ENCODE measurements at regions not wholly inside any gene's neighbourhood (a gene's known extent, or its start where the extent isn't known, plus 50 kb on each side); places are given as distances from the start of the nearest gene placed in this dataset.

DNA sequence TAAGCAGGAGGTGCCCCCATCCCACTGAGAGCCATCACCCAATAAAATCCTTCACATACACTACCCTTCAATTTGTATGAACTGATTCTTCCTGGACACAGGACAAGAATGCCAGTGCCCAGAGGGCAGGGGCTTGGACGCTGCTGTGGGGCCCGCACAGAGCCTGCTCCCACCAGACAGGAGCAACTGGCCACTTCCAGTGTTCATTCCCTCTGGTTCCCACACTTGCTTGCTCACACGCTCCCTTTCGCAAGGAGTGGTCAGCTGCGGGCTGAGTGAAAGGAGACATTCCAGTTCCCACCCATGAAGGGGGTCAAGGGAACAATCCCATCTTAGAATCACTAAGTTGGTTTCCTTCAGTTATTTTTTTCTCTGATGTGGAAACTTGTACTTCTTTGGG is 314.5 kb upstream of the ACO1 start:
- TF ChIP-seq, protein P1, sequence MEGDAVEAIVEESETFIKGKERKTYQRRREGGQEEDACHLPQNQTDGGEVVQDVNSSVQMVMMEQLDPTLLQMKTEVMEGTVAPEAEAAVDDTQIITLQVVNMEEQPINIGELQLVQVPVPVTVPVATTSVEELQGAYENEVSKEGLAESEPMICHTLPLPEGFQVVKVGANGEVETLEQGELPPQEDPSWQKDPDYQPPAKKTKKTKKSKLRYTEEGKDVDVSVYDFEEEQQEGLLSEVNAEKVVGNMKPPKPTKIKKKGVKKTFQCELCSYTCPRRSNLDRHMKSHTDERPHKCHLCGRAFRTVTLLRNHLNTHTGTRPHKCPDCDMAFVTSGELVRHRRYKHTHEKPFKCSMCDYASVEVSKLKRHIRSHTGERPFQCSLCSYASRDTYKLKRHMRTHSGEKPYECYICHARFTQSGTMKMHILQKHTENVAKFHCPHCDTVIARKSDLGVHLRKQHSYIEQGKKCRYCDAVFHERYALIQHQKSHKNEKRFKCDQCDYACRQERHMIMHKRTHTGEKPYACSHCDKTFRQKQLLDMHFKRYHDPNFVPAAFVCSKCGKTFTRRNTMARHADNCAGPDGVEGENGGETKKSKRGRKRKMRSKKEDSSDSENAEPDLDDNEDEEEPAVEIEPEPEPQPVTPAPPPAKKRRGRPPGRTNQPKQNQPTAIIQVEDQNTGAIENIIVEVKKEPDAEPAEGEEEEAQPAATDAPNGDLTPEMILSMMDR (IDR thresholded peaks at IDR 0.05): no peak
- no peak for TF ChIP-seq POLR2A (IDR thresholded peaks at IDR 0.05)

Measured in ovary (tissue), 3 donors.